K562 (cell line): ENCODE measurements at regions not wholly inside any gene's neighbourhood (a gene's known extent, or its start where the extent isn't known, plus 50 kb on each side); places are given as distances from the start of the nearest gene placed in this dataset.

Source experiments
- ATAC-seq: fragments of 200-7000 bp; cut with Tn5 transposase; 3 replicates; pipeline ENCODE4 v1.9.1; 2020; ENCODE audit warnings: moderate library complexity
- BruUV-seq: library from RNA; stranded (reverse); fragments of 400-500 nt; replicated peaks from 2 replicates; lab custom pipeline; 2021; lab: Mats Ljungman, UMichigan
- CTCF ChIA-PET: fragments of 300-600 bp; formaldehyde crosslinking; extraction: SDS; loops from one replicate; lab custom pipeline; 2021; ENCODE audit warnings: low intra/inter-chr PET ratio; lab: Yijun Ruan, JAX
- POLR2A ChIA-PET: fragments of 300-600, 350-650 bp; sonication (Branson Sonifier 250); formaldehyde crosslinking; extraction: SDS; loops from one replicate; lab custom pipeline; 2021; ENCODE audit warnings: antibody characterized with exemption, inconsistent platforms; lab: Yijun Ruan, JAX
- DNase-seq, 4 experiments: peaks; one replicate each; pipeline versions ENCODE4 v3.0.0 to v3.0.0-alpha.2; 2011 to 2018; ENCODE audit warnings: low spot score in 3 of 4, mixed read lengths in 3 of 4; ENCODE audit errors: extremely low read depth in 1 of 4
- FAIRE-seq: peaks from 2 replicates; lab custom pipeline; 2011; peaks lifted over from hg19 to GRCh38; lab: Jason Lieb, UNC
- H2AFZ ChIP-seq: 2 replicates; pipeline ENCODE4 v1.6.0; 2011; ENCODE audit warnings: low read depth, low read length, control low read depth, inconsistent platforms
- H3K27ac ChIP-seq: fragments of 200-600 bp; 3 replicates; pipeline ENCODE4 v1.8.0; 2011; ENCODE audit warnings: low read depth, mild to moderate bottlenecking, control low read depth, inconsistent platforms, low read length, moderate library complexity, mixed read lengths; ENCODE audit errors: extremely low read depth
- H3K27me3 ChIP-seq, 2 experiments: fragments of 300-600 bp in 1 of 2; 2 replicates in 1 of 2; 3 replicates in 1 of 2; pipeline versions ENCODE4 v1.6.0 to v1.8.0; 2011; ENCODE audit warnings: inconsistent platforms in 2 of 2, low read length in 2 of 2, mild to moderate bottlenecking in 1 of 2, mixed read lengths in 1 of 2, moderate library complexity in 1 of 2; ENCODE audit not compliant: control insufficient read depth in 2 of 2, insufficient read depth in 2 of 2
- H3K36me3 ChIP-seq: fragments of 300-600 bp; 3 replicates; pipeline ENCODE4 v1.8.0; 2011; ENCODE audit warnings: mild to moderate bottlenecking, low read length, inconsistent platforms; ENCODE audit not compliant: control insufficient read depth, insufficient read depth
- H3K4me1 ChIP-seq, 2 experiments: fragments of 200-600 bp in 1 of 2; replicated peaks in 1 of 2; 2 replicates in 1 of 2; 3 replicates in 1 of 2; pipeline versions ENCODE4 v1.5.1 to v1.8.0; 2011; ENCODE audit warnings: inconsistent platforms in 2 of 2, low read length in 2 of 2, mild to moderate bottlenecking in 1 of 2, mixed read lengths in 1 of 2, moderate library complexity in 1 of 2; ENCODE audit not compliant: control insufficient read depth in 2 of 2, insufficient read depth in 2 of 2
- H3K4me2 ChIP-seq: 2 replicates; pipeline ENCODE4 v1.6.1; 2011; ENCODE audit warnings: low read length, control low read depth, inconsistent platforms, mixed read lengths; ENCODE audit not compliant: insufficient read depth
- H3K4me3 ChIP-seq: fragments of 200-600 bp; sonication (generic), shearing (Covaris generic); 2 replicates; pipeline ENCODE4 v1.5.1; 2016; ENCODE audit warnings: control low read depth, inconsistent platforms
- H3K79me2 ChIP-seq: fragments of 200-600 bp; 3 replicates; pipeline ENCODE4 v1.8.0; 2011; ENCODE audit warnings: low read length, inconsistent platforms; ENCODE audit not compliant: control insufficient read depth, insufficient read depth
- H3K9ac ChIP-seq, 2 experiments: 2 replicates each; pipeline versions ENCODE4 v1.6.0 to v1.6.1; 2011; ENCODE audit warnings: low read depth in 2 of 2, low read length in 2 of 2, control low read depth in 1 of 2, inconsistent platforms in 1 of 2, mild to moderate bottlenecking in 1 of 2, mixed read lengths in 1 of 2; ENCODE audit not compliant: insufficient read depth in 1 of 2
- H3K9me1 ChIP-seq: one replicate; pipeline ENCODE4 v1.6.0; 2011; ENCODE audit warnings: inconsistent platforms, mild to moderate bottlenecking, low read length, moderate library complexity; ENCODE audit not compliant: control insufficient read depth, insufficient read depth
- H3K9me3 ChIP-seq: replicated peaks from 2 replicates; pipeline ENCODE4 v1.5.1; 2011; ENCODE audit warnings: low read depth, low read length, inconsistent platforms; ENCODE audit not compliant: control insufficient read depth, insufficient read depth
- H4K20me1 ChIP-seq: replicated peaks from 2 replicates; pipeline ENCODE4 v1.6.1; 2011; ENCODE audit warnings: low read length, inconsistent platforms, mixed read lengths; ENCODE audit not compliant: control insufficient read depth, insufficient read depth
- CSDE1 ChIP-seq, 2 experiments: fragments of 450-650 bp; IDR thresholded peaks; 2 replicates each; pipeline ENCODE4 v1.6.1; 2016; ENCODE audit warnings: mild to moderate bottlenecking in 1 of 2
- DPF2 ChIP-seq: fragments of 450-650 bp; IDR thresholded peaks from 2 replicates; pipeline ENCODE4 v1.6.1; 2016
- E2F3 ChIP-seq: fragments of 250-450 bp; sonication (Bioruptor Pico); IDR thresholded peaks from 2 replicates; pipeline ENCODE4 v1.4.0; 2020; ENCODE audit warnings: mild to moderate bottlenecking
- NCOA6 ChIP-seq: fragments of 450-650 bp; IDR thresholded peaks from 2 replicates; pipeline ENCODE4 v1.6.1; 2017; ENCODE audit warnings: mild to moderate bottlenecking
- NR4A1 ChIP-seq, 2 experiments: fragments of 250-450 bp in 1 of 2; fragments of 450-650 bp in 1 of 2; sonication (Bioruptor Pico) in 1 of 2; IDR thresholded peaks; 2 replicates each; pipeline versions ENCODE4 v1.4.0 to v1.6.1; 2016 to 2020; ENCODE audit warnings: mild to moderate bottlenecking in 2 of 2, missing compliant biosample characterization in 1 of 2, missing genetic modification characterization in 1 of 2, moderate library complexity in 1 of 2
- ZC3H8 ChIP-seq: fragments of 450-650 bp; IDR thresholded peaks from 2 replicates; pipeline ENCODE4 v1.6.1; 2017
- WGBS: fragments of 100-300 bp; shearing (Covaris generic); methylation state at CpG from one replicate; pipeline ENCODE4 v1.1.6; 2016; ENCODE audit warnings: low coverage, mixed read lengths; ENCODE audit not compliant: insufficient coverage; ENCODE audit errors: missing lambda C conversion rate; 5-methylcytosine and 5-hydroxymethylcytosine counted together
- in situ Hi-C: fragments of 300-500 bp; cut with MboI; formaldehyde crosslinking; loops from 4 replicates; pipeline ENCODE4 v1.15.0; 2018; ENCODE audit warnings: inconsistent platforms, mixed read lengths
- intact Hi-C: fragments of 100-400 bp; cut with micrococcal nuclease; formaldehyde crosslinking; loops from 2 replicates; pipeline ENCODE4 v1.14.2; 2022
- TF ChIP-seq, protein P1 (sequence below): sonication (generic); formaldehyde crosslinking; IDR thresholded peaks from 2 replicates; pipeline ENCODE4 v1.8.0; 2022; ENCODE audit warnings: mild to moderate bottlenecking, missing genetic modification reagents

DNA sequence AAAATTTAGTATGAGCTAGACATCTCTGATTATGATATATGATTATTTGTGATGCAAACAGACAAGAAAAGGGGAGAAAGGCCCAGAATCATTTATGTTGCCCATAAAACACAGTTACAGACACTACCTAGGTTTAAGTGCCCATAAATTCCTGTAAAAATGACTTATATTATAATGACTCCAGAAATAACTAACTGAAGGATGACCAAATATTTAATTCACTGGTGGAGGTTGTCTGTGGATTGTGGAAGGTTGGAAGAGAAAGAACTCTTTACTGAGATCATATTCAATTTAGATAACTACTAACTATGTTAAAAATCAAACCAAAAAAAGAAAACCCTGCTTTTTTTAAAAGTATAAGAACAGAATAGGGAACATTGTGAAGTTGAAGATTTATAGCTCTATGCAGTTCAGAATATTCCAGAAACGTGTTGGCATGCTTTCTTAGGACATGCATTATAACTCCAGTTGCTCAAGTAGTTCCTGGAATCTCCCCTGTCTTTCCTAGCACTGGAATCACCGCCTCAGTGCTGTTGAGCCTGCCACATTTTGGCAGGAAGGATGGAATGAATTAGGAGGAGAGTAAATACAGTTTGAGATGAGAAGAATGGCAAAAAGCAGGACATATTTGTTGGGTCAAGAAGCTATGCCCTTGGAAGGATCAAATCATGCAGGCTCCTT is 72.0 kb upstream of the PAPPA start:
- intact Hi-C loops (no loop called here), in situ Hi-C loops (no loop called here)
- ChIA-PET POLR2A (no interaction called here), CTCF (no interaction called here)
- FAIRE-seq, result no peak
- Histone ChIP-seq H4K20me1 (no peaks in the 10 kb centered on the region), H3K9me3 (no peaks in the 10 kb centered on the region), H3K79me2 (no peaks in the 10 kb centered on the region), H2AFZ (no peak overlapping the region), H3K9ac (no peak overlapping the region), H3K4me1 (no peaks in the 10 kb centered on the region), H3K36me3 (no peaks in the 10 kb centered on the region), H3K9me1 (no peaks in the 10 kb centered on the region), H3K27me3 (no peaks in the 10 kb centered on the region), H3K4me2 (no peak overlapping the region), H3K27ac (no peak overlapping the region)
- no peak for ATAC-seq
- no peak for DNase-seq
- 0% methylated on average over 2 of the region's 2 CpGs for WGBS
- TF ChIP-seq DPF2, result no peak
- TF ChIP-seq E2F3 (CRISPR knock-in tag), result no peak
- TF ChIP-seq, protein P1, sequence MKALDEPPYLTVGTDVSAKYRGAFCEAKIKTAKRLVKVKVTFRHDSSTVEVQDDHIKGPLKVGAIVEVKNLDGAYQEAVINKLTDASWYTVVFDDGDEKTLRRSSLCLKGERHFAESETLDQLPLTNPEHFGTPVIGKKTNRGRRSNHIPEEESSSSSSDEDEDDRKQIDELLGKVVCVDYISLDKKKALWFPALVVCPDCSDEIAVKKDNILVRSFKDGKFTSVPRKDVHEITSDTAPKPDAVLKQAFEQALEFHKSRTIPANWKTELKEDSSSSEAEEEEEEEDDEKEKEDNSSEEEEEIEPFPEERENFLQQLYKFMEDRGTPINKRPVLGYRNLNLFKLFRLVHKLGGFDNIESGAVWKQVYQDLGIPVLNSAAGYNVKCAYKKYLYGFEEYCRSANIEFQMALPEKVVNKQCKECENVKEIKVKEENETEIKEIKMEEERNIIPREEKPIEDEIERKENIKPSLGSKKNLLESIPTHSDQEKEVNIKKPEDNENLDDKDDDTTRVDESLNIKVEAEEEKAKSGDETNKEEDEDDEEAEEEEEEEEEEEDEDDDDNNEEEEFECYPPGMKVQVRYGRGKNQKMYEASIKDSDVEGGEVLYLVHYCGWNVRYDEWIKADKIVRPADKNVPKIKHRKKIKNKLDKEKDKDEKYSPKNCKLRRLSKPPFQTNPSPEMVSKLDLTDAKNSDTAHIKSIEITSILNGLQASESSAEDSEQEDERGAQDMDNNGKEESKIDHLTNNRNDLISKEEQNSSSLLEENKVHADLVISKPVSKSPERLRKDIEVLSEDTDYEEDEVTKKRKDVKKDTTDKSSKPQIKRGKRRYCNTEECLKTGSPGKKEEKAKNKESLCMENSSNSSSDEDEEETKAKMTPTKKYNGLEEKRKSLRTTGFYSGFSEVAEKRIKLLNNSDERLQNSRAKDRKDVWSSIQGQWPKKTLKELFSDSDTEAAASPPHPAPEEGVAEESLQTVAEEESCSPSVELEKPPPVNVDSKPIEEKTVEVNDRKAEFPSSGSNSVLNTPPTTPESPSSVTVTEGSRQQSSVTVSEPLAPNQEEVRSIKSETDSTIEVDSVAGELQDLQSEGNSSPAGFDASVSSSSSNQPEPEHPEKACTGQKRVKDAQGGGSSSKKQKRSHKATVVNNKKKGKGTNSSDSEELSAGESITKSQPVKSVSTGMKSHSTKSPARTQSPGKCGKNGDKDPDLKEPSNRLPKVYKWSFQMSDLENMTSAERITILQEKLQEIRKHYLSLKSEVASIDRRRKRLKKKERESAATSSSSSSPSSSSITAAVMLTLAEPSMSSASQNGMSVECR, result no peak
- TF ChIP-seq ZC3H8, result no peak
- TF ChIP-seq NR4A1 (CRISPR knock-in tag; IDR thresholded peaks at IDR 0.05), result no peak
- no peak for TF ChIP-seq NR4A1 (tag; IDR thresholded peaks at IDR 0.05)
- no peak for TF ChIP-seq CSDE1 (IDR thresholded peaks at IDR 0.05)
- TF ChIP-seq NCOA6, result no peak
- TF ChIP-seq, all 486 proteins: peak for 0
- H3K4me3 ChIP-seq, result no peak overlapping the region
- no TSS peak for BruUV-seq
